Neural progenitor cell (in vitro differentiated cells): ENCODE measurements at regions not wholly inside any gene's neighbourhood (a gene's known extent, or its start where the extent isn't known, plus 50 kb on each side); places are given as distances from the start of the nearest gene placed in this dataset.

Source experiments
- DNase-seq: peaks from one replicate; pipeline ENCODE4 v3.0.0-alpha.2; 2016; ENCODE audit warnings: low spot score
- H2AFZ ChIP-seq: fragments of 200-600 bp; sonication (generic); replicated peaks from 2 replicates; pipeline ENCODE4 v1.6.1; 2016; ENCODE audit warnings: antibody characterized with exemption
- H3F3A ChIP-seq: fragments of 200-600 bp; sonication (generic); 2 replicates; pipeline ENCODE4 v1.6.1; 2016; ENCODE audit warnings: antibody characterized with exemption, low read depth
- H3K27ac ChIP-seq: fragments of 200-600 bp; sonication (generic); 2 replicates; pipeline ENCODE4 v1.5.1; 2016; ENCODE audit warnings: mild to moderate bottlenecking
- H3K27me3 ChIP-seq: fragments of 200-600 bp; sonication (generic); 2 replicates; pipeline ENCODE4 v1.6.1; 2016; ENCODE audit warnings: mild to moderate bottlenecking, moderate library complexity
- H3K36me3 ChIP-seq: fragments of 200-600 bp; sonication (generic); 2 replicates; pipeline ENCODE4 v1.5.1; 2016
- H3K4me1 ChIP-seq: fragments of 200-600 bp; sonication (generic); 2 replicates; pipeline ENCODE4 v1.6.1; 2016; ENCODE audit warnings: mixed run types
- H3K4me2 ChIP-seq: fragments of 200-600 bp; sonication (generic); 2 replicates; pipeline ENCODE4 v1.6.1; 2016
- H3K4me3 ChIP-seq: fragments of 200-600 bp; sonication (generic); 2 replicates; pipeline ENCODE4 v1.5.1; 2016
- H3K79me2 ChIP-seq: fragments of 200-600 bp; sonication (generic); 2 replicates; pipeline ENCODE4 v1.6.1; 2016; ENCODE audit warnings: low read depth
- H3K9ac ChIP-seq: fragments of 200-600 bp; sonication (generic); 2 replicates; pipeline ENCODE4 v1.6.1; 2016
- H3K9me3 ChIP-seq: fragments of 200-600 bp; sonication (generic); 2 replicates; pipeline ENCODE4 v1.5.1; 2016; ENCODE audit warnings: low read depth
- H4K20me1 ChIP-seq: fragments of 200-600 bp; sonication (generic); 2 replicates; pipeline ENCODE4 v1.6.1; 2016; ENCODE audit warnings: low read depth
- H3K27ac Mint-ChIP-seq: 3 replicates; pipeline ENCODE4 v1.8.0; 2021; ENCODE audit warnings: mixed read lengths
- H3K27me3 Mint-ChIP-seq: 2 replicates; pipeline ENCODE4 v1.8.0; 2022; ENCODE audit warnings: low read depth, mild to moderate bottlenecking, inconsistent platforms, moderate library complexity, mixed read lengths; ENCODE audit not compliant: insufficient read depth
- H3K36me3 Mint-ChIP-seq: 3 replicates; pipeline ENCODE4 v1.8.0; 2021; ENCODE audit warnings: mixed read lengths
- H3K4me1 Mint-ChIP-seq: 3 replicates; pipeline ENCODE4 v1.8.0; 2021; ENCODE audit warnings: mixed read lengths
- H3K4me3 Mint-ChIP-seq: 3 replicates; pipeline ENCODE4 v1.8.0; 2021; ENCODE audit warnings: mild to moderate bottlenecking, moderate library complexity, mixed read lengths
- H3K9me3 Mint-ChIP-seq: 3 replicates; pipeline ENCODE4 v1.8.0; 2020; ENCODE audit warnings: mixed read lengths
- EZH2 ChIP-seq: fragments of 200-600 bp; sonication (generic); IDR thresholded peaks from 2 replicates; pipeline ENCODE4 v1.6.1; 2017; ENCODE audit warnings: antibody characterized with exemption, mild to moderate bottlenecking, moderate library complexity
- EZH2phosphoT487 ChIP-seq: fragments of 200-600 bp; sonication (generic); IDR thresholded peaks from 2 replicates; pipeline ENCODE4 v1.6.1; 2017; ENCODE audit warnings: antibody characterized with exemption
- TF ChIP-seq, protein P1 (sequence below): fragments of 200-600 bp; sonication (generic); IDR thresholded peaks from 2 replicates; pipeline ENCODE4 v1.5.1; 2017; ENCODE audit warnings: antibody characterized with exemption, mild to moderate bottlenecking

DNA sequence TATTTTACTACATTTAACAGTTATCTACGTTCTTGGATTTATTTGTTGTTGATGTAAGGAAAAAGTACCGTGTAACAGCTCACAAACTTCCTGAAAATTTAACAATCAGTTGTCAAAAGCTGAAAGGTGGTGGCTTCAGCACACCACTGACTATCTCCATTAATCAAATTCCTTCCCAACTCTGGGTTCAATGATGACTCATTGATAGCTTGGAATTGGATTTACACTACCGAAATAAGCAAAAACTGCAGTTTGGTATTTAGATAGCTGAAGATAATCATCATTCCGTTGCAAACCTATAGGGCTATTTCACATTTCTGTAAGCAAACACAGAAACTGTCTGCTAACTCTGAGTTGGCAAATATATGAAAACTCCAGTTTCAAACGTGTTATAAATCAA, 322.3 kb upstream of the TFPI start:
- Histone ChIP-seq H3K27ac (no peak overlapping the region), H3K4me2 (no peak overlapping the region), H3K79me2 (no peaks in the 10 kb centered on the region), H3K9me3 (no peaks in the 10 kb centered on the region), H3K36me3 (no peaks in the 10 kb centered on the region), H3K4me1 (peaks cover 6% of the 10 kb centered on the region), H3K27me3 (no peaks in the 10 kb centered on the region), H3K9ac (no peak overlapping the region), H3K4me3 (no peak overlapping the region), H2AFZ (no peak overlapping the region), H3F3A (no peaks in the 10 kb centered on the region), H4K20me1 (no peaks in the 10 kb centered on the region)
- Mint-ChIP-seq H3K36me3 (no peaks in the 10 kb centered on the region), H3K27ac (no peak overlapping the region), H3K4me3 (no peak overlapping the region), H3K27me3 (no peaks in the 10 kb centered on the region), H3K4me1 (no peaks in the 10 kb centered on the region), H3K9me3 (no peaks in the 10 kb centered on the region)
- DNase-seq = no peak
- TF ChIP-seq EZH2phosphoT487 = no peak
- TF ChIP-seq, protein P1, sequence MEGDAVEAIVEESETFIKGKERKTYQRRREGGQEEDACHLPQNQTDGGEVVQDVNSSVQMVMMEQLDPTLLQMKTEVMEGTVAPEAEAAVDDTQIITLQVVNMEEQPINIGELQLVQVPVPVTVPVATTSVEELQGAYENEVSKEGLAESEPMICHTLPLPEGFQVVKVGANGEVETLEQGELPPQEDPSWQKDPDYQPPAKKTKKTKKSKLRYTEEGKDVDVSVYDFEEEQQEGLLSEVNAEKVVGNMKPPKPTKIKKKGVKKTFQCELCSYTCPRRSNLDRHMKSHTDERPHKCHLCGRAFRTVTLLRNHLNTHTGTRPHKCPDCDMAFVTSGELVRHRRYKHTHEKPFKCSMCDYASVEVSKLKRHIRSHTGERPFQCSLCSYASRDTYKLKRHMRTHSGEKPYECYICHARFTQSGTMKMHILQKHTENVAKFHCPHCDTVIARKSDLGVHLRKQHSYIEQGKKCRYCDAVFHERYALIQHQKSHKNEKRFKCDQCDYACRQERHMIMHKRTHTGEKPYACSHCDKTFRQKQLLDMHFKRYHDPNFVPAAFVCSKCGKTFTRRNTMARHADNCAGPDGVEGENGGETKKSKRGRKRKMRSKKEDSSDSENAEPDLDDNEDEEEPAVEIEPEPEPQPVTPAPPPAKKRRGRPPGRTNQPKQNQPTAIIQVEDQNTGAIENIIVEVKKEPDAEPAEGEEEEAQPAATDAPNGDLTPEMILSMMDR = no peak
- TF ChIP-seq EZH2 = no peak

DNA sequence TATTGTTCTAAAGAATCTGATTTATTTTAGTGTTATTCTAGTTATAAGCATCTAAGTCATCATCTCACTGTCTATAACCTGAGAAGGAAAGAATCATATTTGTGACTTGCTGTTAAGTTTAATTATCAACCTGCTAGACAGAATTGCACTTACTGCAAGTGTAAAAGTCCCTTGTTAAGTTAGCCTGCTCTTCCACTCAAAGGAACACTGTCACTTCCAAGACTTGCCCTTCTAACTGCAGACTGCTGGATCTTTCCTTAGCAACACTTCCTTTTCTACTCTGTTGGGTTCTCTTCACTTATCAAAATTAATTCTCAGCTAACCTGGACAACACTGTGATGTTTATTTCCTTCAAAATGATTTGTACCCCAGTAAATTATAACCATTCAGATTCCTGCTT, 323.2 kb upstream of the TFPI start:
- no peaks in the 10 kb centered on the region for H3K4me1 Mint-ChIP-seq
- H3F3A ChIP-seq = no peaks in the 10 kb centered on the region
- H3K36me3 ChIP-seq = no peaks in the 10 kb centered on the region
- no peak overlapping the region for H3K9ac ChIP-seq
- DNase-seq = no peak
- H3K27me3 Mint-ChIP-seq = no peaks in the 10 kb centered on the region
- H3K36me3 Mint-ChIP-seq = no peaks in the 10 kb centered on the region
- no peak overlapping the region for H3K27ac ChIP-seq
- TF ChIP-seq EZH2phosphoT487 = no peak
- TF ChIP-seq EZH2 = no peak
- TF ChIP-seq, protein P1 = no peak
- H3K9me3 Mint-ChIP-seq = no peaks in the 10 kb centered on the region
- H4K20me1 ChIP-seq = no peaks in the 10 kb centered on the region
- H3K79me2 ChIP-seq = no peaks in the 10 kb centered on the region
- no peak overlapping the region for H3K4me3 Mint-ChIP-seq
- no peaks in the 10 kb centered on the region for H3K27me3 ChIP-seq
- no peaks in the 10 kb centered on the region for H3K9me3 ChIP-seq
- H3K4me2 ChIP-seq = no peak overlapping the region
- H3K4me1 ChIP-seq = peaks cover 14% of the 10 kb centered on the region
- H3K4me3 ChIP-seq = no peak overlapping the region
- H3K27ac Mint-ChIP-seq = no peak overlapping the region
- H2AFZ ChIP-seq = no peak overlapping the region

DNA sequence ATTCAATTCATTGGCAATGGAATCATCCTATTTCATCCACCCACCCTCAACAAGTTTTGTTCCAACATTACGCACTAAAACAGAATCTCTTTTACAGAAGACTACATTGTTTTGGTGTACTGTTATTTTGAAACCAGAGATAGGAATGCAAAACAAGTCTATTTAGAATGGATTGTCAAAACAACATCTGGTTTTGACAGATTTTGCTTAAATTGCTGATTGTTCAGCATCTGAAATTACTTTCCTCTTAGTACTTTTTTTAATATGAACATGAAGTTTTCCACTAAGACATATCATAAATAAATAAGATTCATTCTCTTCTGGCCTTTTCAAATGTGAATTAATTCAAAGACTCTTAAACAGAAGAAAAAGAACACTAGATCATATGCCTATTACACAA, 323.9 kb upstream of the TFPI start:
- H3K36me3 ChIP-seq = no peaks in the 10 kb centered on the region
- H3K4me3 ChIP-seq = no peak overlapping the region
- Mint-ChIP-seq H3K9me3 (no peaks in the 10 kb centered on the region), H3K4me3 (no peak overlapping the region), H3K36me3 (no peaks in the 10 kb centered on the region), H3K27ac (no peak overlapping the region), H3K27me3 (no peaks in the 10 kb centered on the region), H3K4me1 (no peaks in the 10 kb centered on the region)
- no peak overlapping the region for H3K27ac ChIP-seq
- H2AFZ ChIP-seq = no peak overlapping the region
- H4K20me1 ChIP-seq = no peaks in the 10 kb centered on the region
- peaks cover 21% of the 10 kb centered on the region for H3K4me1 ChIP-seq
- no peak overlapping the region for H3K9ac ChIP-seq
- H3K27me3 ChIP-seq = no peaks in the 10 kb centered on the region
- H3K9me3 ChIP-seq = no peaks in the 10 kb centered on the region
- H3K4me2 ChIP-seq = no peak overlapping the region
- H3F3A ChIP-seq = peaks cover 5% of the 10 kb centered on the region
- H3K79me2 ChIP-seq = no peaks in the 10 kb centered on the region
- TF ChIP-seq, protein P1 = no peak
- TF ChIP-seq EZH2phosphoT487 (no peak), EZH2 (no peak)
- DNase-seq = no peak

DNA sequence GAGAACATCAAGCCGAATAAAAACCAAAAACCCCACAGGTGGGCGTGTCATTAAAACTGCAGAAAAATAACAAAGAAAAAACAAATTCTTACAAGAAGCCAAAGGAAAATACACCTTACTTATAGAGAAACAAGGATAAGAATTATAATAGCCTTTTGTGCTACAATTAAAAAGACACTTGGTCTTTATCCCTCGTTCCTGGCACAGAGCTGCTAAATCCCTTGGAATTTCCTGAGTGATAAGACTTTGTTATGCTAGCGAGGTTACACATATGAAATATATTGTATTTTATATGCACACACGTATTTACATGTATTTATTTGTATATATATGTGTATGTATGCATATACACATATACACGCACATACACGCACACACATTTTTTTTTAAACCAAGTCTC, 325.3 kb upstream of the TFPI start:
- Histone ChIP-seq H3K9ac (no peak overlapping the region), H3K9me3 (no peaks in the 10 kb centered on the region), H2AFZ (no peak overlapping the region), H3F3A (peaks cover 5% of the 10 kb centered on the region), H3K27ac (no peak overlapping the region), H3K4me1 (peaks cover 21% of the 10 kb centered on the region), H3K4me3 (no peak overlapping the region), H3K4me2 (no peak overlapping the region), H4K20me1 (no peaks in the 10 kb centered on the region), H3K36me3 (no peaks in the 10 kb centered on the region), H3K27me3 (no peaks in the 10 kb centered on the region), H3K79me2 (no peaks in the 10 kb centered on the region)
- no peak for DNase-seq
- H3K4me3 Mint-ChIP-seq = no peak overlapping the region
- H3K27ac Mint-ChIP-seq = no peak overlapping the region
- H3K27me3 Mint-ChIP-seq = no peaks in the 10 kb centered on the region
- TF ChIP-seq EZH2 = no peak
- TF ChIP-seq EZH2phosphoT487 = no peak
- TF ChIP-seq, protein P1 = no peak
- H3K4me1 Mint-ChIP-seq = no peaks in the 10 kb centered on the region
- H3K9me3 Mint-ChIP-seq = no peaks in the 10 kb centered on the region
- no peaks in the 10 kb centered on the region for H3K36me3 Mint-ChIP-seq
